Chondrocyte (in vitro differentiated cells): ENCODE measurements at regions not wholly inside any gene's neighbourhood (a gene's known extent, or its start where the extent isn't known, plus 50 kb on each side); places are given as distances from the start of the nearest gene placed in this dataset.

Experiments used
- DNase-seq: peaks from one replicate; pipeline ENCODE4 v3.0.0; 2021; ENCODE audit warnings: mixed read lengths, low spot score
- H3K27ac Mint-ChIP-seq: one replicate; pipeline ENCODE4 v1.8.0; 2021; ENCODE audit warnings: mild to moderate bottlenecking, moderate library complexity, mixed read lengths; ENCODE audit not compliant: unreplicated experiment
- H3K27me3 Mint-ChIP-seq: 2 replicates; pipeline ENCODE4 v1.8.0; 2021; ENCODE audit warnings: low read depth, mixed read lengths
- H3K36me3 Mint-ChIP-seq: 2 replicates; pipeline ENCODE4 v1.8.0; 2021; ENCODE audit warnings: low read depth, mixed read lengths
- H3K4me1 Mint-ChIP-seq: 2 replicates; pipeline ENCODE4 v1.8.0; 2021; ENCODE audit warnings: low read depth, mild to moderate bottlenecking, mixed read lengths
- H3K4me3 Mint-ChIP-seq: one replicate; pipeline ENCODE4 v1.8.0; 2021; ENCODE audit warnings: mild to moderate bottlenecking, moderate library complexity, mixed read lengths; ENCODE audit not compliant: unreplicated experiment
- H3K9me3 Mint-ChIP-seq: 2 replicates; pipeline ENCODE4 v1.8.0; 2021; ENCODE audit warnings: low read depth, mixed read lengths
- TF ChIP-seq, protein P1 (sequence below): fragments of 200-600 bp; sonication (generic); IDR thresholded peaks from 2 replicates; pipeline ENCODE4 v1.5.0; 2021; ENCODE audit warnings: antibody characterized with exemption, mild to moderate bottlenecking, moderate library complexity

DNA sequence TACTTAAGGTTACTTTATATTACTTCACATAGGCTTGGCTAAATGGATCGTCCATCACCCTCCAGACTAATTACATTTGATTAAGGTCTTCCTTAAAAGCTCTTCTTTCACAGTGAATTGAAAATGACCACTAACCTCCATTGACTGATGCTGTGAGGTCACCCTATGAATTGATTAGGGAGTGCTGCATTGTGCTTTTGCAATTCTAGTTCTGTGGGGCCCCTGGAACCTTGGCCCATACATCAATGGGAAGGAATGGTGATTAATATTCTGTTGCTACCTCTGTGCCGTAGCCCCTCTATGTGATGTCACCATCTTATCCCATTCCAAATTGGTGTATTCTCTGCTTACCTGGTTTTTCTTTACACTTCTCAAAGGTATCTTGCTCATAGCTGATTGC, 682.2 kb downstream of the SQOR start:
- no peaks in the 10 kb centered on the region for H3K4me1 Mint-ChIP-seq
- TF ChIP-seq, protein P1, sequence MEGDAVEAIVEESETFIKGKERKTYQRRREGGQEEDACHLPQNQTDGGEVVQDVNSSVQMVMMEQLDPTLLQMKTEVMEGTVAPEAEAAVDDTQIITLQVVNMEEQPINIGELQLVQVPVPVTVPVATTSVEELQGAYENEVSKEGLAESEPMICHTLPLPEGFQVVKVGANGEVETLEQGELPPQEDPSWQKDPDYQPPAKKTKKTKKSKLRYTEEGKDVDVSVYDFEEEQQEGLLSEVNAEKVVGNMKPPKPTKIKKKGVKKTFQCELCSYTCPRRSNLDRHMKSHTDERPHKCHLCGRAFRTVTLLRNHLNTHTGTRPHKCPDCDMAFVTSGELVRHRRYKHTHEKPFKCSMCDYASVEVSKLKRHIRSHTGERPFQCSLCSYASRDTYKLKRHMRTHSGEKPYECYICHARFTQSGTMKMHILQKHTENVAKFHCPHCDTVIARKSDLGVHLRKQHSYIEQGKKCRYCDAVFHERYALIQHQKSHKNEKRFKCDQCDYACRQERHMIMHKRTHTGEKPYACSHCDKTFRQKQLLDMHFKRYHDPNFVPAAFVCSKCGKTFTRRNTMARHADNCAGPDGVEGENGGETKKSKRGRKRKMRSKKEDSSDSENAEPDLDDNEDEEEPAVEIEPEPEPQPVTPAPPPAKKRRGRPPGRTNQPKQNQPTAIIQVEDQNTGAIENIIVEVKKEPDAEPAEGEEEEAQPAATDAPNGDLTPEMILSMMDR: no peak
- no peak overlapping the region for H3K4me3 Mint-ChIP-seq
- no peaks in the 10 kb centered on the region for H3K9me3 Mint-ChIP-seq
- DNase-seq: no peak
- H3K27me3 Mint-ChIP-seq: peaks cover 4% of the 10 kb centered on the region
- H3K27ac Mint-ChIP-seq: no peak overlapping the region
- no peaks in the 10 kb centered on the region for H3K36me3 Mint-ChIP-seq

DNA sequence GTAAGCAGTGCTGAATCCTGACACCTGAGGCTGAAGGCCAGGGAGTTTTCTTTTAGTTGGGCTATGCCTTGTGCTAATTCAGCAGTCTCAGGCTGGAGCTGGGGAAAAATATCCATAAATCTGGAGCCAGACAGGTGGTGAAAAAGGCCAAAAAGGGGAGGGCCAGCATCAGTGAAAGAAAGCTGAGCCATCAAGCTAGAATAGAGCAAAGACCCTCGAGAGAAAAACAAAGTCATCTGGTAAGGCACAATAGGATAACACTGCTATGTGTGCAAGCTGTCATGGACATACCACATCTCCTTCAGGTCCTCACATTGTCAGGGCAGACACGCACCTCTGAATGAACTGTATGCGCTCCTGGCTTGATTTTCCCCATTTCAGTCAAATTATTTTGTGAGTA, 687.9 kb downstream of the SQOR start:
- H3K4me1 Mint-ChIP-seq: no peaks in the 10 kb centered on the region
- H3K27me3 Mint-ChIP-seq: peaks cover 4% of the 10 kb centered on the region
- TF ChIP-seq, protein P1: no peak
- no peak for DNase-seq
- H3K36me3 Mint-ChIP-seq: no peaks in the 10 kb centered on the region
- no peak overlapping the region for H3K27ac Mint-ChIP-seq
- no peaks in the 10 kb centered on the region for H3K9me3 Mint-ChIP-seq
- no peak overlapping the region for H3K4me3 Mint-ChIP-seq

GRCh38 chr15:46326173-46326572, 691.3 kb downstream of the SQOR start:
- TF ChIP-seq, protein P1: no peak
- DNase-seq: no peak
- no peak overlapping the region for H3K27ac Mint-ChIP-seq
- no peaks in the 10 kb centered on the region for H3K9me3 Mint-ChIP-seq
- H3K4me1 Mint-ChIP-seq: no peaks in the 10 kb centered on the region
- no peak overlapping the region for H3K4me3 Mint-ChIP-seq
- no peaks in the 10 kb centered on the region for H3K27me3 Mint-ChIP-seq
- H3K36me3 Mint-ChIP-seq: no peaks in the 10 kb centered on the region

GRCh38 chr15:46328821-46329220, 694.0 kb downstream of the SQOR start:
- no peak for DNase-seq
- TF ChIP-seq, protein P1: no peak
- Mint-ChIP-seq H3K36me3 (no peaks in the 10 kb centered on the region), H3K4me1 (no peaks in the 10 kb centered on the region), H3K9me3 (no peaks in the 10 kb centered on the region), H3K27ac (no peak overlapping the region), H3K27me3 (no peaks in the 10 kb centered on the region), H3K4me3 (no peak overlapping the region)

- no peak for DNase-seq
- no peaks in the 10 kb centered on the region for H3K36me3 Mint-ChIP-seq
- H3K9me3 Mint-ChIP-seq: no peaks in the 10 kb centered on the region
- no peaks in the 10 kb centered on the region for H3K27me3 Mint-ChIP-seq
- H3K4me3 Mint-ChIP-seq: no peak overlapping the region
- H3K27ac Mint-ChIP-seq: no peak overlapping the region
- no peaks in the 10 kb centered on the region for H3K4me1 Mint-ChIP-seq
- TF ChIP-seq, protein P1: no peak
These were observed 695.0 kb downstream of the SQOR start for GRCh38 chr15:46329876-46330275.
